T1000 (cell line): ENCODE measurements at regions not wholly inside any gene's neighbourhood (a gene's known extent, or its start where the extent isn't known, plus 50 kb on each side); places are given as distances from the start of the nearest gene placed in this dataset.
"Not testable (repeated sequence)": the region's sequence is repeated elsewhere in the genome, so short reads cannot be mapped to it uniquely, and the experiment has no call there.

Experiments
- DNase-seq: peaks from one replicate; lab custom pipeline; 2025; ENCODE audit warnings: mixed read lengths; lab: John Stamatoyannopoulos, UW

DNA sequence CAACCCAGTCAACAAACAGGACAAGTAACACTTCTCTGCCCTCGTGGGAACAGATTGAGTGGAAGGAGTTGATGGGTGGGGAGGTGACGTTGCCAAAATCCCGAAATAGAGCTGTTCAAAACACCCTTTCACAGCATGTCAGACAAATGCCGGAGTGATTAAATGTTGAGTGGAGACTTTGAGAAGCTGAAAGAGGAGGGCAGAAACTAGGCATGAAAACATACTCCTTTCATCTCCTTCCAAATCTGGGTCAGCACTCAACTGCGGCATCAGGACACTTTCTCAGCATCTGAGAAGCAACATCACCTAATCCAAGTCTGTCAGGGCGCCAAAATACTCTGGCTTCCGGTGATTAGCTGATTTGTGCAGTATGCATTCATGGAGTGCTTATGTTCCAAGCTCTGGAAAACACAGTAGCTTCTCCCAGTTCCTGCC is 51.5 kb upstream of the MRI1 start:
- DNase-seq = no peak

DNA sequence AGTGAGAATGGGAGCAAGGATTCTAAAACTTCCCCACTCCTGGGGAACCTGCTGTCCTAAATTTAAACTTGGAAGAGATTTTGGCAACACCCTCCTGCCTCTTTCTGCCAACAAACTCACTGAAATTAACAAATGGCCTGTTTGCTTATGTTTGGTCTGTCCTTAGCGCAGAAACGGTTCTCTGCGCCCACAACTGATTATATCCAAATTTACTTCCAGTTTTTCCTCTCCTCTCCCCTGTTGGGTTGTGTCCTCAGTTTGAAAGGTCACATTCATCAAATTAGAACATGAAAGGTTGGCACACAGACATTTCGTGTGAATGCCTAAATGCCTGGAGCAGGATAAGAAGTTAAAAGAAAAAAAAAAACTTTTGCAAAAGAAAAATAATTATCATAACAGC is 56.4 kb upstream of the MRI1 start:
- no peak for DNase-seq

DNA sequence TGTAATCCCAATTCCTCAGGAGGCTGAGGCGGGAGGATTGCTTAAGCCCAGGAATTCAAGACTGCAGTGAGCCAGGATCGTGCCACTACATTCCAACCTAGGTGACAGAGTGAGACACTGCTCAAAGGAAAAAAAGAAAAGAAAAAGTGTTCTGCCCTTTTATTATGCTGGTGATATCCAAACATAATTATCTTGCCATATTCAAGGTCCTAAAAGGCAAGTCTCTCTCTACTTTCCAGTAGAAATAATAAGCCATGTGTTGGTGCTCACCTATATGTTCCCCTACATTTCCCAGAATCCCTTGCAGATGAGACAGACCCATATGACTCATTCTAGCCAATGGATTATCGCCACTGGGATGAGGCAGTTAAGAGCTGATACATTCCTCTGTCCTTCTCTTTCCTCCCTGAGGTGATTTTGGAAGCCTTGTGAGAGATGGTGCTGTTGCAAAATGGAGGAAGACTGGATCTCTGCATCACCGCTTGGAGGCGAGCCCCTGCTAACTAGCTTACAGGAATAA is 58.3 kb upstream of the MRI1 start:
- DNase-seq = no peak

DNA sequence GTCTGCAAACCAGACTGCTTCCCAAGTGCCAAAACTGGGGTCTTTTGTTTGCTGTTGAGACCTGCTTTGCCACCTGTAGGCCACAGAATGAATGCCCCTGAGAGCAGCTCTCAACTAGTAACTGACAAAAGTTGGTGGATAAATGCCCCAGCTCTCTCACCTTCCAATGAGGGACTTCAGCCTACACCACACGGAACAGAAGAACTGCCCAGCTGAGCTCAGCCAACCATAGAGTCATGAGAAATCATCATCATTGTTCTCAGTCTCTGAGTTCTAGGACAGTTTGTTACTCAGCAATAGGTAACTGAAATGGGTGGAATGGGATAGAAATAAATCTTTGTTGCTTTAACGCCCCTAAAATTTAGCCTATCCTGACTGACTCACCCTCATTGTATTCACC is 59.1 kb upstream of the MRI1 start:
- no peak for DNase-seq

DNA sequence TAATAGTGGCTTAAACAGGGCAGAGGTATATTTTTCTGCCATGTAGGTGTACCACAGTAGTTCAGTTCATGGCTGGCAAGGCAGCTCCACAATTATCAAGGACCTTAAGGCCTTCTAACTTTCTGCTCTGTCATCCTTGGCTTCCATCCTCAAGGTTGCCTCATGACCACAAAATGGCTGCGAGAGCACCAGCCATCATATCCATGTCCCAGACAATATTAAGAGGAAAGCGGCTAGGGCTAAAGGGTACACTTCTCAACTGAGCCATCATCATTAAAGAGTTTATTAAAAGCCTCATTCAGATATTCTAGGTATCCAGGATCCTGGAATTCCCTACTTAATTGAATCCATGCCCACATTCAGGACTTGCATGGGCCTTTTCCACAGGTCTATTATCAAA is 62.7 kb upstream of the MRI1 start:
- DNase-seq = no peak

DNA sequence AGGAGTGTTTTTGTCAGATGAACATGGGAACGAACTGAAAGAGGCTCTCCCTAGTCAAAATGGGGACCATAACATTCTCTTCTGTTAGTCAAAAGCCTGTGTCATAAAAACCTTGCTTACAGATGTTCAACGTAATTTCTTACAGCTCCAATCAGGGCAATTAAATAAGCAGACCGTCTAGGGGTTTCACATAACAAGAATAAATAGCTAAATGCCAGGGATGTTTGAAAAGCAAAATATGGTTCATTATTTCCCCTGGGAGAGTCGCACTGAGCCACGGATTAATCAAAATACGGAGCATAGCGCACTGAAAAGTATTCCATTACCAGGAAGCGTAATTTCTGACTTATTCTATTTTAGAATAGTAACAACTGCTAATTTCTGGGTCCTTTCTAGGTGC is 63.7 kb upstream of the MRI1 start:
- no peak for DNase-seq

DNA sequence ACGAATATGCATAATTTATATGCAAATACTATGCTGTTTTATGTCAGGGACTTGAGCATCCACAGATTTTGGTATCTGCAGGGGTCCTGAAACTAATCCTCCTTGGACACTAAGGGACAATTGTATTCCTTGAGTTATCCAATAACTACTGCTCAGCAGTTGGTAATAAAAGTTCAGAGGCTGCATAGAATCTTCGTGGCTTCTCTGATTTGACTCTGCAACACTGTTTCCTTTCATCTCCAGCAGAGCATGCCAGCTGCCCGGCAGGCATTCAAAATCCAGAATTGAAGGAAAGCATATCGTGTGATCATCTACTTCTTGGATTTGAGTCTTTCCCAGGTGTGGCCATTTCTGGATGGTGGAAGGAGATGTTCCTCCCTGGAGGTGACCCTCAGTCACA is 64.5 kb upstream of the MRI1 start:
- DNase-seq = no peak

DNA sequence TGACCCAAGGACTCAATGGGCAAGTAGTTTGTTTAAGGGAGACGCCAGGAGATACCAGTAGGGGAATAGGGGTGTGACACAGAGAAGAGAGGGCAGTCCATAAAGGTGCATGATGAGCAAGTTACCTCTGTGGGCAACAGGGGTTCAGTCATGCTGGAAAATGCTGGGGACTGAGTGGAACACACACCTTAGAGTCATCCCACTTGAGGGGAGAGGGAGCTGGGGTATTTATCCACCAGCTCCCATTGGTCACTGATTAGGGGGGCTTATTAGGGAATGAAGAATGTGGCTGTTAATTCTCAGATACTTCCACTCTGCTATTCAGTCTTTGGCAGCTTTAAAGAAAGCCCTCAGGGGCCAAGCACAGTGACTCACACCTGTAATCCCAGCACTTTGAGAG is 67.5 kb upstream of the MRI1 start:
- no peak for DNase-seq

DNA sequence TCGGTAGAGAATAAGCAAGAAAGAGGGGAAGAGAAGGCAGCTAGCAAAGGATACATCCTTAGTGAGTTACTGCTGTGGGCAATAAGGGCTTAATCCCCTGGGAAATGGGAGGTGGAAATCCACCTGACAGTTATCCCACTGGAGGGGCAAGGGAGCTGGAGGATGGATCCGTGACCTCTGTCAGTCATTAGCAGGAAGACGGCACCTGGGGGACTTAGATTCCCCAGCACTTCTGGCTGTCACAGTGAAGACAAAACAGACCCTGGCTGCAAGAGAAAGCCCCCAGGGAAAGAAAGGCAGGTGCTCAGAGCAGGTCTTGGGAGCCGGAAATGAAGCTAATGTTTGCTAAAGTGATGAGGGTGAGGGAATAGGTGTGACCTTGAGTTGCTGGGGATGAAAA is 70.4 kb upstream of the MRI1 start:
- DNase-seq = no peak

DNA sequence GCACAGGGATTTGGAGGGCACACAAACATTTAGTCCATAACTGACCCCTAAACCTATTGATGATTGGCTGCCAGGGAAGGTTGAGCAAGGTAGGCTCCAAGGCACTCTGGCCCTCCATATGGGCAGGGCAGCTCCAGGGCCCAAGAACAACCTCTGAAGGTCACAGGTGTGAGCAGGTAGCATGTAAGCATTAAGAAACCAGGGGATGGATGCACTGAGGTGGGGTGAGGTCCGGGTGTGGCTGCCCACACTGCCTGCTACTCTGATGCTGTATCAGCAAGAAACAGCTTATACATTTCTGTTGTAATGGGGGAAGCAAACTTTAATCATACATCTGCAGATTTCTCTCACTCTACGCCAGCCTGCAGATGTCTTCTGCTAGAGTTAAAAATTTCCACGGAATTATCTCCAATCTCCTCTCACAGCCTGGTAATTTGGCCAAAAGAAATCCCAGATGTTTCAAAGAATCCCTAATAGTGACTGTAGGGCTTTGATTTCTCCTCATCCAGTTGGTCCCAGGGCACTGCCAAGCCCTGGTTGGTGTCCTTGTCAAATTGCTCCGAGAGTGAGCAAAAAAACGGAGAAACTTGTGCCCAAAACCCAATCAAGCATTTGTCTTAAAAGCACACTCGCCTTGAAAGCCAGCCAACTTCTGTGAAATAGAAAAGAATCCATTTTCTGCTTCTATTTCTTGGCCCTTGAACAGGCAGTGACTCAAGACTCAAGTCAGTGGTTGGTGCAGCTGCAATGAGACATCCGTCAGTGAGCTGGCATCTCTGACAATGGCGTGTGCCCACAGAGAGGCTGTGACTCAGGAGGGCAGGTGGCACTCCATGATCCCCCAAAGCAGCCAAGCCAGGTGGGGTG is 72.5 kb upstream of the MRI1 start:
- peak; percentile 35 for DNase-seq

DNA sequence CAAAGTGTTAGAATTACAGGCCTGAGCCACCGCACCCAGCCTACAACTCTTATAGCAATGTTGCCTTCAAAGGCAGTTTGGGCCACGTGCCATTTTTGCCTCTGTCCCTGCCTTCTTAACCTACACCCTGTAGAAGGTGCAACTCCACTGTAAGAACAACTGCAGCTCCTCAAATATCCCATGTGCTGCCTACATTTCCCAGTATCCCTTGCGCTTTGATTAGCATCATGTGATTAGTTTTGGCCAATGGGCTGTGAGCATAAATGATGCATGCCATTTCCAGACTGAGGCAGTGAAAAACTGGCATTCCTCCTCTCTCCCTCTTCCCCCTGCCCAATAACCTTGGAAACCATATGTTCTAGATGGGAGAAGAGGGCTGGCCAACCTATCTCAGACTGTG is 75.2 kb upstream of the MRI1 start:
- DNase-seq = no peak

DNA sequence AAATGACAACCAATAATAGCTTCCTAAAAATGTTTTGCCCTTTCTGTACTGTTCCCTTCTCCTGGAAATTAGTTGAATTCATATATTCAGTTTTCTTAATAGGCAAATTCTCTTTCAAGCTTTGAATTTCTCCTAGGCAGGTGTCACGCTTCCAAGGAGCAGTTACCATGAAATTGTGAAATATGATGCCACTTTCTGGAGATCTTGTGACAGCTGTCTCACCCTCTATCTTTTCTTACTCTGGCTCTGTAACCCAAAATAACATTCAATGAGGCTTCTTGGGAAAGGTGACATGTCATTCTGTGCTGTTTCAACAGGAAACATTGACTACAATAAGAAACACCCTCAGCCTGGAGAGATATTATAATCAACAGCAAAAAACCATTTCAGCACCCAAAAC is 80.3 kb upstream of the MRI1 start:
- DNase-seq = no peak

DNA sequence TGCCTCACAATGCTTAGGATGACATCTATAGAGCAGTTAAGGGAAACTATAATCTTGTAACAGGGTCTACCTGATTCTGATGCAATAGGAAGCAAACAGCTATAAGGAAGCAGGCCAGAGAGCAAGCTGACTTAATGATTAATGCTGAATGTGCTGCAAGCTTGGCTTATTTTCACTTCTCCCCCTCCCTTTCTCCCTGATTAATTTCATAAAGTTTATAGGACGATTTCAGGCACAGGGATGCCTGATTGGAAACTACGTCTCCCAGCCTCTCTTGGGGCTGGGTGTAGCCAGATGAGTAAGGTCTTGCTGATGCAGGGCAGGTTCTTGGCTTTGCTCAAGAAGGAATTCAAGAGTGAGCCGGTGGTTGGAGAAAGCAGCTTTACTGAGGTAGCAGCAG is 82.8 kb upstream of the MRI1 start:
- no peak for DNase-seq

DNA sequence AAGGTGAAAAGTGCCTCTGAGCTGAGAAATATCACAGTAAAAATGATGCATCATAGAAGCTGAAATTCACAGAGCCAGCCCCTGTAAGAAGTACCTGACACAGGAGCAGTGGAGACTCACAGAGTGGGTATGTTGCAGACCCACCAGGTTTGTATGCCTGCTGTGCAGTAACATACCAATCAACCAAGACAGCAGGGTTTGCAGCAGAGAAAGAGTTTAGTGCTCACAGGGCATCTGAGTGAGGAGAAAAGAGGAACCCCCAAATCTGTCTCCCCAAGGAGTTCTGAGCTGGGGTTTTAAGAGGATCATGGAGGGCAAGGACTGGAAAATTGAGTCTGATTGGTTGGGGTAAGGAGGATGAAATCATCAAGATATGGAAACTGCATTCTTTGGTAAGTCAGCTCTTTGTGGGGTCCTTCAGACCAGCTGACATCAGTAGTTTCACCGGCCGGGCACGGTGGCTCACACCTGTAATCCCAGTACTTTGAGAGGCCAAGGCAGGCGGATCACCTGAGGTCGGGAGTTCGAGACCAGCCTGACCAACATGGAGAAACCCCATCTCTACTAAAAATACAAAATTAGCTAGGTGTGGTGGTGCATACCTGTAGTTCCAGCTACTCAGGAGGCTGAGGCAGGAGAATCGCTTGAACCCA is 83.5 kb upstream of the MRI1 start:
- not testable (repeated sequence) for DNase-seq

DNA sequence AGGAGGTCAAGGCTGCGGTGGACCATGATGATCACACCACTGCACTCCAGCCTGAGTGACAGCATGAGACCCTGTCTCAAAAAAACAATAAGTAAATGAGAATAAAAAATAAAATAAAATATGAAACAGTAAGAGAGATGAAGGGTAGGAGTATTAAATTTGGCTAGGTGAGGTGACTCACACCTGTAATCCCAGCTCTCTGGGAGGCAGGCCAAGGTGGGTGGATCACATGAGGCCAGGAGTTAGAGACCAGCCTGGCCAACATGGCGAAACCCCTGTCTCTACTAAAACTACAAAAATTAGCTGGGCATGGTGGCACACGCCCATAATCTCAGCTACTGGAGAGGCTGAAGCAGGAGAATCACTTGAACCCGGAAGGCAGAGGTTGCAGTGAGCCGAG is 87.4 kb upstream of the MRI1 start:
- not testable (repeated sequence) for DNase-seq

DNA sequence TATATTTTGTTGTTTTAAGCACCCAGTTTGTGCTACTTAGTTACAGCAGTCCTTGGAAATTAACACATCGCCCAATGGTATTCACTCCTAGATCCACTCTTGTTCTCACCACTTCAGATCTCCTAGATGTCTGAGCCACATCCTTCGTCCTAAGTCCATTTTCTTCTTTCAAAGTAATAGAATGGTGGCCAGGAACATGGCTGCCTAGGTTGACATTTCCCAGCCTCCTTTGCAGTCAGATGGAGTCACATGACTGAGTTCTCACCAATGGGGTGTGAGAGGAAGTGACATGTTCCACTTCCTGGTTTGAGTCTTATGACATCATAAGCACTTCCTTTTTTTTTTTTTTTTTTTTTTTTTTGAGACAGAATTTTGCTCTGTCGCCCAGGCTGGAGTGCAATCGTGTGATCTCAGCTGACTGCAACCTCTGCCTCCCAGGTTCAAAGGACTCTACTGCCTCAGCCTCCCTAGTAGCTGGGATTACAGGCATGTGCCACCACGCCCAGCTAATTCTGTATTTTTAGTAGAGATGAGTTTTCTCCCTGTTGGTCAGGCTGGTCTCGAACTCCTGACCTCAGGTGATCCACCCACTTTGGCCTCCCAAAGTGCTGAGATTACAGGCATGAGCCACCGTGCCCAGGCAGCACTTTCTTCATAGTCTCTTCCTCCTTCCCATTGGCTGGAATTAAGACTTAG is 91.7 kb upstream of the MRI1 start:
- peak; percentile 21 for DNase-seq

DNA sequence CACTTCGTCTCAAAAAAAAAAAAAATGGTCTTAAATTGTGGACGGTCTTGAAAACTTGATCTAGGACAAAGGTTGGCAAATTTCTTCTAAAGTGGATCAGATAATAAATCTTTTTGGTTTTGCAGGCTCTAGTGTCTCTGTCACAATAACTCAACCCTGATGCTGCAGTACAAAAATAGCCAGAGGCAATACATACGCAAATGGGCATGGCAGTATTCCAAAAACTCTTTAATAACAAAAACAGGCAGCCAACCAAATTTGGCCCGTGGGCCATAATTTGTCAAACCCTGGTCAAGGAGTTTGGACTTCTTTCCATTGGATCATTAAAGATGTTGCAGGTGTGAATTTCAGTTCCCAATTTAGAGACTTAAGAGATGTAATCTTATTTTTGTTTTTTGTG is 93.5 kb upstream of the MRI1 start:
- DNase-seq = no peak

DNA sequence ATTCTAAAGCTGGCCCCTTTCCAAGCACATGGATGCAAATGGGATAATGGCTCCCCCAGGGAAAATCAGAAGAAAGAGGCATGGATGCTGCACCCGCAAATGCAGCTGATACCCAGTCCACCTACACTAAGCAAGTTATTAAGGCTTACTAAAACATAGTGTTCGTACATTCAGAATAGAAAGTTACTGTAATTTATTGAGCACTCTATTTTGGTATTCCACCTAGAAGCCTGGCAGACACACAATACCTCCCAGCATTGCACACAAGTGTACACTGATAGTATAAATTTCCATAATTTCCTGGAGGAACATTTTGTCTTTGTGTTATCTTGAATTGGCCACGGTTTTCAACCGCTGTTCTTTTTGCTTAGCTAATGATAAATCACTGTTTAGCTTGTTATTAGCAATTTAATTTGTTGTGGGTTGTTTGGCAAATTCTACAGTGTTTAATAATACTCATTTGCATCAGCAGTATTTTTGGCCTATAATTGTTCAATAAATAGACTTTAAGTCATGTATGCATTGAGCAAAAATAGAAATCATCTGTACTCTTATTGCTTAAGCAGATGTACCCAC is 94.5 kb upstream of the MRI1 start:
- DNase-seq = no peak

DNA sequence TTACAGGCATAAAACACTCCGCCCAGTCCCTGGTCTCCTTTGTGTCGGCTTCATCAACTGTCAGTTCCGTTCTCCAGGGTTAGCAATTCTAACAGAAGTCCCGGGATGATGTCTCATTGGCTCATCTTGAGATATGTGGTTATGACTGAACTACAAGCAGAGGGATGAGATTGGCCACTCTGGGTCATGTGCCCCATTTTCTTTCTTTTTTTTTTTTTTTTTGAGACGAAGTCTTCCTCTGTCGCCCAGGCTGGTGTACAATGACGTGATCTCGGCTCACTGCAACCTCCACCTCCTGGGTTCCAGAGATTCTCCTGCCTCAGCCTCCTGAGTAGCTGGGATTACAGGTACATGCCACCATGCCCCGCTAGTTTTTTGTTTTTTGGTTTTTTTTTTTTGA is 95.4 kb upstream of the MRI1 start:
- DNase-seq = no peak

DNA sequence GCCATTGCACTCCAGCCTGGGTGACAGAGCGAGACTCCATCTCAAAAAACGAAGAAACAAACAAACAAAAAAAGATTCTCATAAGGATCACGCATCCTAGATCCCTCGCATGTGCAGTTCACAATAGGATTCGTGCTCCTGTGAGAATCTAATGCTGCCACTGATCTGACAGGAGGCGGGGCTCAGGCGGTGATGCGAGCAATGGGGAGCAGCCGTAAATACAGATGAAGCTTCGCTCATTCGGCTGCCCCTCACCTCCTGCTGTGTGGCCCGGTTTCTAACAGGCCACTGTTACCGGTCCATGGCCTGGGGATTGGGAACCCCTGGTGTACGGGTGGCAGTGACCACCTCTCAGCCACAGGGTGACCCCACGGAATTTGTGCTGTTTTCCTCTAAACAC is 98.2 kb upstream of the MRI1 start:
- DNase-seq = no peak

DNA sequence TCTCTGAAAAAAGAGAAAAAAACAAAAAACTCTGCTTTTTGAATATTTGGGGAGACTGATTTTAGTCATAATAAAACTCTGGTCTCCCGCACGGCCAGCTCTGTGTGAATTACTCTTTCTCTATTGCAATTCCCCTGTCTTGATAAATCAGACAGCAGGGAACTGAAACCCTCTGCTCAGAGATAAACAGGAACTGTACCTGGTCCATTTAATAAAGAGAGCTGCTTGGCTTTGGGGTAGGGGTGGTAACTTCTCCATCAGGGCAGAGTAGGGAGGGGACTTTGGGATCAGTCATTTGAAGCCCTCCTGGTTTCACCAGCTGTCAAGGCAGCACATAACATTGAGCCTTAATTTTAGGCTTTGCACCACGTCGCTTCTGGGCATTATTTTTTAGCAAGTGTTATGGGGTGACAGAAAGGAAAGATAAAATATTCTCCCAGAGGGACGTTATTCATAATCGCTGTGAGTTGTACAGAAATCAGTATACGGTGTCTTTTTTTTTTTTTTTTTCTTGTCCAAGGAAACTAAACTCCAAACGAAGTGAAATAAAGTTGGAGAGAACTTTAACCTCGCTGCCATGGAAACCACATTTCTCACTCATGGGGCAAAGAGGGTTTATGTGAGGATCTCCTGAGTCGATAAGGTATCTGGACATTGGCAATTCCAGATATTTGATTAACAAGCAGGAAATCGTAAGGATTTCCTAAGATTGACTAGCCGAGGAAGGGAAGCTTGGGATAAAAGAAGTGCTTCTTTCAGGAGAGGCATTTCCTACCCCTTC is 99.0 kb upstream of the MRI1 start:
- no peak for DNase-seq
